ENCODE measurements at regions not wholly inside any gene's neighbourhood (a gene's known extent, or its start where the extent isn't known, plus 50 kb on each side); places are given as distances from the start of the nearest gene placed in this dataset.

- no peak for DNase-seq
These were observed 119.8 kb downstream of the BANF2 start for GRCh38 chr20:17819395-17820093.

GRCh38 chr20:17818187-17818586 is 118.4 kb downstream of the BANF2 start:
- no peak for DNase-seq

GRCh38 chr20:17816804-17817587 is 117.2 kb downstream of the BANF2 start:
- DNase-seq, result no peak

GRCh38 chr20:17811628-17811965 is 111.8 kb downstream of the BANF2 start:
- no peak for DNase-seq

- peak in 1 of 3 donors; percentile 60 for DNase-seq
These were observed 111.3 kb downstream of the BANF2 start for GRCh38 chr20:17810847-17811627.

GRCh38 chr20:17810062-17810631 is 110.4 kb downstream of the BANF2 start:
- DNase-seq, result no peak

GRCh38 chr20:17809362-17810061 is 109.7 kb downstream of the BANF2 start:
- no peak for DNase-seq

- no peak for DNase-seq
These were observed 109.0 kb downstream of the BANF2 start for GRCh38 chr20:17808782-17809181.

GRCh38 chr20:17808357-17808756 is 108.6 kb downstream of the BANF2 start:
- peak; percentile 68 to 91 (median 78) for DNase-seq

- peak in 1 of 3 donors; percentile 65 for DNase-seq
These were observed 107.9 kb downstream of the BANF2 start for GRCh38 chr20:17807651-17808050.

- DNase-seq, result peak; percentile 86 to 97 (median 94)
These were observed 107.1 kb downstream of the BANF2 start for GRCh38 chr20:17806739-17807441.

- DNase-seq, result no peak
These were observed 106.3 kb downstream of the BANF2 start for GRCh38 chr20:17806107-17806506.

GRCh38 chr20:17803765-17804164 is 104.0 kb downstream of the BANF2 start:
- no peak for DNase-seq

GRCh38 chr20:17799575-17800227 is 99.9 kb downstream of the BANF2 start:
- DNase-seq, result no peak

- no peak for DNase-seq
These were observed 98.8 kb downstream of the BANF2 start for GRCh38 chr20:17798601-17799000.

- no peak for DNase-seq
These were observed 97.8 kb downstream of the BANF2 start for GRCh38 chr20:17797579-17797978.

GRCh38 chr20:17797161-17797560 is 97.4 kb downstream of the BANF2 start:
- DNase-seq, result no peak

GRCh38 chr20:17796091-17796563 is 96.4 kb downstream of the BANF2 start:
- peak in 1 of 3 donors; percentile 71 for DNase-seq

GRCh38 chr20:17795501-17796071 is 95.8 kb downstream of the BANF2 start:
- DNase-seq, result peak in 1 of 3 donors; percentile 71

GRCh38 chr20:17795003-17795402 is 95.2 kb downstream of the BANF2 start:
- DNase-seq, result no peak

Measured in muscle of back (tissue), 3 donors.